DMS 273 (cell line): ENCODE measurements at regions not wholly inside any gene's neighbourhood (a gene's known extent, or its start where the extent isn't known, plus 50 kb on each side); places are given as distances from the start of the nearest gene placed in this dataset.

Source experiments
- DNase-seq: peaks from one replicate; lab custom pipeline; 2025; ENCODE audit not compliant: unreplicated experiment; lab: John Stamatoyannopoulos, UW

GRCh38 chr4:125433453-125433852 lies 118.7 kb downstream of the FAT4 start:
- DNase-seq: no peak

- no peak for DNase-seq
Observed at GRCh38 chr4:125434136-125434535, 119.4 kb downstream of the FAT4 start.

- no peak for DNase-seq
Observed at GRCh38 chr4:125440814-125441213, 126.1 kb downstream of the FAT4 start.

- no peak for DNase-seq
Observed at GRCh38 chr4:125444166-125444565, 129.4 kb downstream of the FAT4 start.

GRCh38 chr4:125445525-125445924 lies 130.8 kb downstream of the FAT4 start:
- no peak for DNase-seq

GRCh38 chr4:125447551-125448290 lies 133.0 kb downstream of the FAT4 start:
- no peak for DNase-seq

GRCh38 chr4:125456075-125456474 lies 141.3 kb downstream of the FAT4 start:
- DNase-seq: no peak

GRCh38 chr4:125459531-125459930 lies 144.8 kb downstream of the FAT4 start:
- no peak for DNase-seq

- DNase-seq: no peak
Observed at GRCh38 chr4:125461676-125462363, 147.1 kb downstream of the FAT4 start.

- DNase-seq: no peak
Observed at GRCh38 chr4:125464146-125464545, 149.4 kb downstream of the FAT4 start.

- no peak for DNase-seq
Observed at GRCh38 chr4:125481334-125482045, 166.7 kb downstream of the FAT4 start.

- no peak for DNase-seq
Observed at GRCh38 chr4:125482822-125483221, 168.1 kb downstream of the FAT4 start.

- no peak for DNase-seq
Observed at GRCh38 chr4:125483278-125483677, 168.5 kb downstream of the FAT4 start.

- no peak for DNase-seq
Observed at GRCh38 chr4:125484912-125485311, 170.2 kb downstream of the FAT4 start.

GRCh38 chr4:125486351-125486750 lies 171.6 kb downstream of the FAT4 start:
- DNase-seq: no peak

- DNase-seq: no peak
Observed at GRCh38 chr4:125489952-125490690, 175.4 kb downstream of the FAT4 start.

GRCh38 chr4:125492957-125493356 lies 178.2 kb downstream of the FAT4 start:
- DNase-seq: no peak

- DNase-seq: no peak
Observed at GRCh38 chr4:125497861-125498260, 183.1 kb downstream of the FAT4 start.

GRCh38 chr4:125498981-125499380 lies 184.2 kb downstream of the FAT4 start:
- DNase-seq: no peak

- no peak for DNase-seq
Observed at GRCh38 chr4:125501090-125501489, 186.3 kb downstream of the FAT4 start.

GRCh38 chr4:125501568-125501967 lies 186.8 kb downstream of the FAT4 start:
- DNase-seq: no peak
